DND-41 (cell line): ENCODE measurements at regions not wholly inside any gene's neighbourhood (a gene's known extent, or its start where the extent isn't known, plus 50 kb on each side); places are given as distances from the start of the nearest gene placed in this dataset.

Source experiments
- ATAC-seq: fragments of 200-7000 bp; cut with Tn5 transposase; 3 replicates; pipeline ENCODE4 v1.9.1; 2021; ENCODE audit warnings: low read depth; ENCODE audit not compliant: insufficient read depth
- DNase-seq: peaks from one replicate; pipeline ENCODE4 v3.0.0-alpha.2; 2020
- H2AFZ ChIP-seq: 2 replicates; pipeline ENCODE4 v1.6.0; 2012; ENCODE audit warnings: low read depth, low read length
- H3K27ac ChIP-seq: 2 replicates; pipeline ENCODE4 v1.5.1; 2012; ENCODE audit warnings: low read length, inconsistent platforms
- H3K27me3 ChIP-seq: fragments of 200-600 bp; sonication (generic); 2 replicates; pipeline ENCODE4 v1.6.0; 2012; ENCODE audit warnings: low read length, mild to moderate bottlenecking, inconsistent platforms; ENCODE audit not compliant: insufficient read depth, poor library complexity
- H3K36me3 ChIP-seq: 2 replicates; pipeline ENCODE4 v1.5.1; 2012; ENCODE audit warnings: low read length, inconsistent platforms; ENCODE audit not compliant: insufficient read depth
- H3K4me1 ChIP-seq: 2 replicates; pipeline ENCODE4 v1.5.1; 2012; ENCODE audit warnings: mild to moderate bottlenecking, low read length; ENCODE audit not compliant: insufficient read depth
- H3K4me2 ChIP-seq: 2 replicates; pipeline ENCODE4 v1.6.0; 2012; ENCODE audit warnings: mild to moderate bottlenecking, moderate library complexity, low read length, inconsistent platforms; ENCODE audit not compliant: insufficient read depth
- H3K4me3 ChIP-seq, 2 experiments: fragments of 200-600 bp in 1 of 2; shearing (Covaris generic) in 1 of 2; 2 replicates each; pipeline ENCODE4 v1.5.1; 2012 to 2016; ENCODE audit warnings: inconsistent platforms in 2 of 2, low read length in 2 of 2, mild to moderate bottlenecking in 2 of 2, low read depth in 1 of 2, moderate library complexity in 1 of 2
- H3K79me2 ChIP-seq: 2 replicates; pipeline ENCODE4 v1.6.0; 2012; ENCODE audit warnings: low read length, inconsistent platforms; ENCODE audit not compliant: insufficient read depth
- H3K9ac ChIP-seq: 2 replicates; pipeline ENCODE4 v1.6.0; 2012; ENCODE audit warnings: low read depth, mild to moderate bottlenecking, inconsistent platforms, low read length, moderate library complexity
- H3K9me3 ChIP-seq: 2 replicates; pipeline ENCODE4 v1.5.1; 2012; ENCODE audit warnings: low read length, moderate library complexity, mild to moderate bottlenecking, inconsistent platforms; ENCODE audit not compliant: insufficient read depth, severe bottlenecking
- H4K20me1 ChIP-seq: 2 replicates; pipeline ENCODE4 v1.6.0; 2012; ENCODE audit warnings: low read length; ENCODE audit not compliant: insufficient read depth
- CTCF ChIP-seq: IDR thresholded peaks from 2 replicates; pipeline ENCODE4 v1.5.1; 2012; ENCODE audit warnings: borderline replicate concordance, low read length, moderate library complexity, mild to moderate bottlenecking; ENCODE audit not compliant: poor library complexity, severe bottlenecking; ENCODE audit errors: extremely low read depth
- EZH2 ChIP-seq: IDR thresholded peaks from 3 replicates; pipeline ENCODE4 v1.6.1; 2012; ENCODE audit warnings: borderline replicate concordance, low read depth, mild to moderate bottlenecking, moderate library complexity, low read length, inconsistent platforms; ENCODE audit not compliant: severe bottlenecking

GRCh38 chr6:121756666-121757065 is 321.2 kb downstream of the GJA1 start:
- ATAC-seq: no peak
- H3K36me3 ChIP-seq: no peaks in the 10 kb centered on the region
- no peak overlapping the region for H3K4me2 ChIP-seq
- peaks cover 8% of the 10 kb centered on the region for H3K9me3 ChIP-seq
- peaks cover 3% of the 10 kb centered on the region; the same call in 1 of the 2 replicates for H3K4me1 ChIP-seq
- no peak overlapping the region for H2AFZ ChIP-seq
- H3K79me2 ChIP-seq: no peaks in the 10 kb centered on the region
- TF ChIP-seq CTCF (no peak), EZH2 (no peak)
- no peaks in the 10 kb centered on the region for H3K27me3 ChIP-seq
- no peak for DNase-seq
- no peaks in the 10 kb centered on the region for H4K20me1 ChIP-seq
- H3K9ac ChIP-seq: no peak overlapping the region
- no peak overlapping the region for H3K4me3 ChIP-seq
- H3K27ac ChIP-seq: no peak overlapping the region

GRCh38 chr6:121759370-121759769 is 323.9 kb downstream of the GJA1 start:
- no peak for DNase-seq
- TF ChIP-seq CTCF (no peak), EZH2 (no peak)
- no peak for ATAC-seq

GRCh38 chr6:121760191-121760590 is 324.7 kb downstream of the GJA1 start:
- no peaks in the 10 kb centered on the region for H3K79me2 ChIP-seq
- no peaks in the 10 kb centered on the region for H3K27me3 ChIP-seq
- no peak overlapping the region for H2AFZ ChIP-seq
- H3K36me3 ChIP-seq: no peaks in the 10 kb centered on the region
- H3K9ac ChIP-seq: no peak overlapping the region
- DNase-seq (no peak), ATAC-seq (no peak)
- peaks cover 8% of the 10 kb centered on the region for H3K9me3 ChIP-seq
- H3K4me3 ChIP-seq: no peak overlapping the region
- no peak overlapping the region for H3K4me2 ChIP-seq
- peaks cover 3% of the 10 kb centered on the region; the same call in 1 of the 2 replicates for H3K4me1 ChIP-seq
- H3K27ac ChIP-seq: no peak overlapping the region
- no peaks in the 10 kb centered on the region for H4K20me1 ChIP-seq
- no peak for TF ChIP-seq EZH2
- no peak for TF ChIP-seq CTCF

More at GRCh38 chr6:121759370-121759769, 323.9 kb downstream of the GJA1 start:
- Histone ChIP-seq H3K79me2 (no peaks in the 10 kb centered on the region), H3K4me3 (no peak overlapping the region), H3K9ac (no peak overlapping the region), H2AFZ (no peak overlapping the region), H3K27me3 (no peaks in the 10 kb centered on the region), H3K9me3 (peaks cover 8% of the 10 kb centered on the region), H3K36me3 (no peaks in the 10 kb centered on the region), H3K27ac (no peak overlapping the region), H3K4me1 (peaks cover 3% of the 10 kb centered on the region; the same call in 1 of the 2 replicates), H4K20me1 (no peaks in the 10 kb centered on the region), H3K4me2 (no peak overlapping the region)

GRCh38 chr6:121760745-121761144 is 325.3 kb downstream of the GJA1 start:
- no peak overlapping the region for H3K27ac ChIP-seq
- H3K79me2 ChIP-seq: no peaks in the 10 kb centered on the region
- DNase-seq (no peak), ATAC-seq (no peak)
- no peaks in the 10 kb centered on the region for H3K36me3 ChIP-seq
- H3K9ac ChIP-seq: no peak overlapping the region
- no peak overlapping the region for H2AFZ ChIP-seq
- H4K20me1 ChIP-seq: no peaks in the 10 kb centered on the region
- H3K4me2 ChIP-seq: no peak overlapping the region
- H3K27me3 ChIP-seq: no peaks in the 10 kb centered on the region
- H3K4me1 ChIP-seq: peaks cover 3% of the 10 kb centered on the region; the same call in 1 of the 2 replicates
- no peak for TF ChIP-seq EZH2
- no peak for TF ChIP-seq CTCF
- H3K4me3 ChIP-seq: no peak overlapping the region
- H3K9me3 ChIP-seq: peaks cover 8% of the 10 kb centered on the region
